MCF 10A (cell line): ENCODE measurements at regions not wholly inside any gene's neighbourhood (a gene's known extent, or its start where the extent isn't known, plus 50 kb on each side); places are given as distances from the start of the nearest gene placed in this dataset.

ENCODE experiments used
- BruUV-seq: library from RNA; stranded (reverse); fragments of 400-500 nt; replicated peaks from 2 replicates; lab custom pipeline; 2021; lab: Mats Ljungman, UMichigan
- CTCF ChIA-PET: fragments of 300-600 bp; sonication (Branson Sonifier 250); formaldehyde crosslinking; extraction: SDS; loops from one replicate; lab custom pipeline; 2021; ENCODE audit warnings: antibody characterized with exemption, inconsistent platforms; lab: Yijun Ruan, JAX
- POLR2A ChIA-PET: fragments of 300-600, 350-650 bp; sonication (Branson Sonifier 250); formaldehyde crosslinking; extraction: SDS; loops from one replicate; lab custom pipeline; 2020; ENCODE audit warnings: antibody characterized with exemption, inconsistent platforms; lab: Yijun Ruan, JAX
- DNase-seq: peaks from one replicate; pipeline ENCODE4 v3.0.0-alpha.2; 2018; ENCODE audit not compliant: unreplicated experiment
- H3K27ac Mint-ChIP-seq: one replicate; pipeline ENCODE4 v1.8.0; 2022; ENCODE audit warnings: mild to moderate bottlenecking, low read depth, mixed read lengths; ENCODE audit not compliant: unreplicated experiment
- H3K27me3 Mint-ChIP-seq: one replicate; pipeline ENCODE4 v1.8.0; 2022; ENCODE audit warnings: mixed read lengths; ENCODE audit not compliant: insufficient read depth, unreplicated experiment
- H3K36me3 Mint-ChIP-seq: one replicate; pipeline ENCODE4 v1.8.0; 2022; ENCODE audit warnings: mild to moderate bottlenecking, moderate library complexity, mixed read lengths; ENCODE audit not compliant: insufficient read depth, unreplicated experiment
- H3K4me1 Mint-ChIP-seq: one replicate; pipeline ENCODE4 v1.8.0; 2022; ENCODE audit warnings: mixed read lengths; ENCODE audit not compliant: insufficient read depth, unreplicated experiment
- H3K4me3 Mint-ChIP-seq: one replicate; pipeline ENCODE4 v1.8.0; 2022; ENCODE audit warnings: mild to moderate bottlenecking, moderate library complexity, mixed read lengths; ENCODE audit not compliant: unreplicated experiment
- H3K9me3 Mint-ChIP-seq: one replicate; pipeline ENCODE4 v1.8.0; 2022; ENCODE audit warnings: mixed read lengths; ENCODE audit not compliant: unreplicated experiment
- CTCF ChIP-seq: fragments of 200-600 bp; IDR thresholded peaks from one replicate; pipeline ENCODE4 v1.8.0; 2022; ENCODE audit warnings: antibody characterized with exemption, mild to moderate bottlenecking; ENCODE audit not compliant: unreplicated experiment
- intact Hi-C: fragments of 100-400 bp; cut with micrococcal nuclease; formaldehyde crosslinking; loops from 2 replicates; pipeline ENCODE4 v1.14.1; 2022

GRCh38 chr16:8005096-8005860 is 585.0 kb downstream of the TMEM114 start:
- Mint-ChIP-seq H3K27me3 (no peaks in the 10 kb centered on the region), H3K9me3 (peaks cover 44% of the 10 kb centered on the region), H3K4me3 (no peak overlapping the region), H3K36me3 (peaks cover 5% of the 10 kb centered on the region), H3K27ac (no peak overlapping the region), H3K4me1 (no peaks in the 10 kb centered on the region)
- ChIA-PET POLR2A (no interaction called here), CTCF (no interaction called here)
- no TSS peak for BruUV-seq
- intact Hi-C loops, result no loop called here
- no peak for DNase-seq
- TF ChIP-seq CTCF, result no peak

- no peaks in the 10 kb centered on the region for H3K27me3 Mint-ChIP-seq
- H3K4me1 Mint-ChIP-seq, result no peaks in the 10 kb centered on the region
- POLR2A ChIA-PET, result no interaction called here
- H3K4me3 Mint-ChIP-seq, result no peak overlapping the region
- no peak overlapping the region for H3K27ac Mint-ChIP-seq
- BruUV-seq, result no TSS peak
- CTCF ChIA-PET, result no interaction called here
- no peak for DNase-seq
- TF ChIP-seq CTCF, result no peak
- intact Hi-C loops, result no loop called here
- peaks cover 53% of the 10 kb centered on the region for H3K9me3 Mint-ChIP-seq
- H3K36me3 Mint-ChIP-seq, result no peaks in the 10 kb centered on the region
Observed at GRCh38 chr16:7998789-7999453, 591.4 kb downstream of the TMEM114 start.

- no peaks in the 10 kb centered on the region for H3K4me1 Mint-ChIP-seq
- H3K27me3 Mint-ChIP-seq, result no peaks in the 10 kb centered on the region
- ChIA-PET POLR2A (no interaction called here), CTCF (no interaction called here)
- no peak for TF ChIP-seq CTCF
- H3K4me3 Mint-ChIP-seq, result no peak overlapping the region
- no TSS peak for BruUV-seq
- no peaks in the 10 kb centered on the region for H3K36me3 Mint-ChIP-seq
- no peak overlapping the region for H3K27ac Mint-ChIP-seq
- intact Hi-C loops, result no loop called here
- H3K9me3 Mint-ChIP-seq, result peaks cover 55% of the 10 kb centered on the region
- no peak for DNase-seq
Observed at GRCh38 chr16:7997966-7998365, 592.3 kb downstream of the TMEM114 start.

- peaks cover 35% of the 10 kb centered on the region for H3K9me3 Mint-ChIP-seq
- POLR2A ChIA-PET, result no interaction called here
- BruUV-seq, result no TSS peak
Observed at GRCh38 chr16:7992616-7993015, 597.7 kb downstream of the TMEM114 start.

More at GRCh38 chr16:7992616-7993015, 597.7 kb downstream of the TMEM114 start:
- no peak overlapping the region for H3K27ac Mint-ChIP-seq
- intact Hi-C loops, result no loop called here
- CTCF ChIA-PET, result no interaction called here
- no peak for TF ChIP-seq CTCF
- no peak overlapping the region for H3K4me3 Mint-ChIP-seq
- DNase-seq, result no peak
- no peaks in the 10 kb centered on the region for H3K27me3 Mint-ChIP-seq
- H3K4me1 Mint-ChIP-seq, result no peaks in the 10 kb centered on the region
- H3K36me3 Mint-ChIP-seq, result no peaks in the 10 kb centered on the region
